Esophagus squamous epithelium (tissue), 5 donors: ENCODE measurements at regions not wholly inside any gene's neighbourhood (a gene's known extent, or its start where the extent isn't known, plus 50 kb on each side); places are given as distances from the start of the nearest gene placed in this dataset.

ENCODE experiments used
- DNase-seq: peaks from one replicate; lab custom pipeline; 2025; lab: John Stamatoyannopoulos, UW
- H3K27ac ChIP-seq, 4 donors: fragments of 200-600 bp; sonication (generic); one replicate each; pipeline ENCODE4 v1.5.1; 2016 to 2019; ENCODE audit warnings: mild to moderate bottlenecking in 1 of 4
- H3K27me3 ChIP-seq, 4 donors: fragments of 200-600 bp; sonication (generic); 1 replicate in 3 of 4; 2 replicates in 1 of 4; pipeline versions ENCODE4 v1.5.1 to v1.6.0; 2017 to 2021; ENCODE audit warnings: antibody characterized with exemption in 1 of 4
- H3K36me3 ChIP-seq, 3 donors: fragments of 200-600 bp; sonication (generic); one replicate each; pipeline ENCODE4 v1.5.1; 2016 to 2019
- H3K4me1 ChIP-seq, 3 donors: fragments of 200-600 bp; sonication (generic); one replicate each; pipeline ENCODE4 v1.5.1; 2017 to 2019
- H3K4me3 ChIP-seq, 4 donors: fragments of 200-600 bp; sonication (generic); 1 replicate in 3 of 4; 2 replicates in 1 of 4; pipeline ENCODE4 v1.5.1; 2016 to 2019; ENCODE audit warnings: mild to moderate bottlenecking in 2 of 4, moderate library complexity in 1 of 4
- H3K9me3 ChIP-seq, 3 donors: fragments of 200-600 bp; sonication (generic); one replicate each; pipeline ENCODE4 v1.5.1; 2016 to 2019
- CTCF ChIP-seq, 6 experiments: fragments of 450-650 bp in 4 of 6; fragments of 200-600 bp in 2 of 6; sonication (generic) in 2 of 6; IDR thresholded peaks; one replicate each; pipeline ENCODE4 v1.5.1; 2016 to 2019; ENCODE audit warnings: antibody characterized with exemption in 6 of 6, mild to moderate bottlenecking in 4 of 6, moderate library complexity in 4 of 6
- POLR2A ChIP-seq, 4 donors: fragments of 450-650 bp; IDR thresholded peaks; one replicate each; pipeline ENCODE4 v1.6.1; 2017; ENCODE audit warnings: antibody characterized with exemption in 4 of 4, mild to moderate bottlenecking in 4 of 4, moderate library complexity in 3 of 4
- WGBS, 2 donors: methylation state at CpG; one replicate each; pipeline ENCODE4 v1.1.5; 2018; 5-methylcytosine and 5-hydroxymethylcytosine counted together
- intact Hi-C: fragments of 100-400 bp; cut with DNase I; formaldehyde crosslinking; loops from one replicate; pipeline ENCODE4 v1.15.0; 2022
- donor health status: DM: yes; HTN: yes; CAD: no.

GRCh38 chr11:130551388-130551787, 102.9 kb downstream of the ADAMTS15 start:
- no peaks in the 10 kb centered on the region for H3K4me1 ChIP-seq
- no peak for DNase-seq
- no peaks in the 10 kb centered on the region for H3K9me3 ChIP-seq
- no peak overlapping the region for H3K27ac ChIP-seq
- no peaks in the 10 kb centered on the region for H3K27me3 ChIP-seq
- H3K4me3 ChIP-seq = no peak overlapping the region
- WGBS, 2 donors = 77% methylated on average over 5 of the region's 5 CpGs
- intact Hi-C loops = no loop called here
- no peaks in the 10 kb centered on the region for H3K36me3 ChIP-seq
- no peak for TF ChIP-seq CTCF (IDR thresholded peaks at IDR 0.05)
- no peak for TF ChIP-seq POLR2A (IDR thresholded peaks at IDR 0.05)

GRCh38 chr11:130553306-130553705, 104.9 kb downstream of the ADAMTS15 start:
- no peak overlapping the region for H3K4me3 ChIP-seq
- TF ChIP-seq POLR2A (IDR thresholded peaks at IDR 0.05) = no peak
- TF ChIP-seq CTCF (IDR thresholded peaks at IDR 0.05) = no peak
- intact Hi-C loops = no loop called here
- H3K36me3 ChIP-seq = no peaks in the 10 kb centered on the region
- no peaks in the 10 kb centered on the region for H3K9me3 ChIP-seq
- H3K27me3 ChIP-seq = no peaks in the 10 kb centered on the region
- DNase-seq = no peak
- 44 to 100% methylated on average over 1 of the region's 1 CpG for WGBS, 2 donors
- no peaks in the 10 kb centered on the region for H3K4me1 ChIP-seq
- peak overlapping the region in 1 of 4 donors; percentile 22 for H3K27ac ChIP-seq

DNA sequence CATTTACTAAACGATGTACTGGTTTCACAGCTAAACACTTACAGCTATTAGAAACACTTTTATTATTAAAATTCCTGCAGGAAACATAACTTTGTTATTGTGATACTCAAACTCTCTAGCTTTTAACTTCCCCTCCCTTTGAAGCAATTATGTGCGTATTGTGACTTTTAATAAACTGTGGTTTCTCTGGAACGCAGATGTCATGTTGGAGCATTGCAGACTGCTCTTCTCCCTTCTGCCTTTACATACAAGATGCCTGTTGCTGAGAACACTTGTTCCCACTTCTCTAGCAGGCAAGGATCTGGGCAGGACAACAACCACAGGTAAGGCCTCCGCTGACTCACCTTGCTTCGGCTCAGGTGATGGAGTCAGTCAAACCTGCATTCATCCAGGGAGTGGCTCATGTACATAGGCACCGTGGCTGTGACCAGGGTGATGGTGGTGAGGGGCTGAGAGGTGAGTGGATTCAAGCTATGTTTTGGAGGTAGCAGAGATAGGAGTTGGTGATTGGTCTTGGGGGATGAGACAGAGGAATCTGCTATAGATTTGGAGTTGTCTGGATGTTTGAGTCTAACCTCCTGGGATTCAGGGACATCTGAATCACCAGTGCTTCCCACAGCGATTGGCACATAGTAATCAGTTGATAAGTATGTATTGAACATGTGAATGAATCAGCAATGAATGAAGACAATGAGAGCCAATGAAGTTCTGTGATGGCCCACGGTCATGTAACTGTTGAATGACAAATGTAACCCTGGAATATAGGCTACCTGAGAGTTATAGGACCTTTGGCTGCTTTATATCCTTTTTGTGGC, 106.0 kb downstream of the ADAMTS15 start:
- intact Hi-C loops = no loop called here
- DNase-seq = no peak
- H3K27me3 ChIP-seq = no peaks in the 10 kb centered on the region
- WGBS, 2 donors = 64 to 72% methylated on average over 7 to 8 of the region's 8 CpGs
- H3K4me3 ChIP-seq = no peak overlapping the region
- H3K9me3 ChIP-seq = no peaks in the 10 kb centered on the region
- H3K27ac ChIP-seq = peak overlapping the region in 1 of 4 donors; percentile 41
- H3K4me1 ChIP-seq = no peaks in the 10 kb centered on the region
- no peak for TF ChIP-seq POLR2A (IDR thresholded peaks at IDR 0.05)
- no peak for TF ChIP-seq CTCF (IDR thresholded peaks at IDR 0.05)
- no peaks in the 10 kb centered on the region for H3K36me3 ChIP-seq

DNA sequence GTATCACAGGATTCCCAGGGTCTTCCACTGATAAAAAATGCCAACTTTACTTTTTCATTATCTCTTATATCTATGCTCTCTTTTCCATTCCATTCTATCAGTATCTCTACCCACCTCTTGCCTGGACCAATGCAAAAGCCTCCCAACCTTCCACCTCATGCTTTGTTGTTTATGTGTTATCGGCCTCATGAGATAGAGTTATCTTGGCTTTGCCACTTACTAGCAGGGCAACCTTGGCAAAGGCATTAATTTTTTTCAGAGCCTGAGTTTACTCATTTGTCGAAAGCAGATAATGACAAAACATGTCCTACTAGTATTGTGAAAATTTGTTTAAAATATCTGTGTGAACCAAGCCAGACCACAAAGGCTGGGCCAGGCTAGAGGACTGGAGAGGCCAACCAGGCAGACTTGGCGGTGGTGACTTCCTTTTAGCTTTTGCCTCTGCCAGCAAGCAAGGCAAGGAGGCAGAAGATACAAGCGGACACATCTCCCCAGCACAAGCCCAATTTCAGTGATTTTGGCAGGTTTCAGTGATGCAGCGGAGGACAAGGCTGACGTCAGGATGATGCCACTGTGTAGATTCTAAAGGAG, 106.9 kb downstream of the ADAMTS15 start:
- intact Hi-C loops = no loop called here
- no peak overlapping the region for H3K4me3 ChIP-seq
- no peak for TF ChIP-seq CTCF (IDR thresholded peaks at IDR 0.05)
- no peak for TF ChIP-seq POLR2A (IDR thresholded peaks at IDR 0.05)
- no peaks in the 10 kb centered on the region for H3K36me3 ChIP-seq
- no peaks in the 10 kb centered on the region for H3K4me1 ChIP-seq
- no peaks in the 10 kb centered on the region for H3K9me3 ChIP-seq
- no peak for DNase-seq
- peak overlapping the region in 1 of 4 donors; percentile 41 for H3K27ac ChIP-seq
- WGBS, 2 donors = 65 to 68% methylated on average over 6 of the region's 6 CpGs
- no peaks in the 10 kb centered on the region for H3K27me3 ChIP-seq

GRCh38 chr11:130560000-130560780, 111.7 kb downstream of the ADAMTS15 start:
- Histone ChIP-seq H3K36me3 (no peaks in the 10 kb centered on the region), H3K9me3 (no peaks in the 10 kb centered on the region), H3K4me3 (no peak overlapping the region), H3K4me1 (no peaks in the 10 kb centered on the region), H3K27ac (no peak overlapping the region), H3K27me3 (no peaks in the 10 kb centered on the region)
- 67 to 70% methylated on average over 10 to 14 of the region's 14 CpGs for WGBS, 2 donors
- intact Hi-C loops = no loop called here
- no peak for DNase-seq
- no peak for TF ChIP-seq POLR2A (IDR thresholded peaks at IDR 0.05)
- no peak for TF ChIP-seq CTCF (IDR thresholded peaks at IDR 0.05)
